ENCODE measurements at regions not wholly inside any gene's neighbourhood (a gene's known extent, or its start where the extent isn't known, plus 50 kb on each side); places are given as distances from the start of the nearest gene placed in this dataset.

DNA sequence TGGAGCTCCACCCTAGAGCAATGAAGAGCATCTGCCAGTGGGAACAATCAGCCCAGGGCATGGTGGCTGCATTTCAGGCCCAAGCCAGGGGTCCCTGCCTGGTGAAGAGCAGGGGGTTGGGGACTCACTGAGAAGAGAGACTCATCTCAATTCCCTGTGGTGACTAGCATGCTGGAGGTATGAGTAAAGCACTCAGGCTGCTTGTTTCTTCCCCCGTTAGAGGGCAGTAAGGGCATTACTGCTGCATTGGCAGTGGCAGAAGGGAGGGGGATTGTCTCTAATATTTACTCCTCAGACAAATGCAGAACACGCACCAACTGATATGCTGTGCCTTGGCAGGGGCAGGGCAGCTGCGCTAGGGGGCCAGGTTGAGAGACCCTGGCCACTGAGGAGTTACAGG, 329.1 kb downstream of the SLITRK5 start:
- Histone ChIP-seq H4K20me1 (ENCODE audit: insufficient read depth, low read length) (no peaks in the 10 kb centered on the region), H3K4ac (ENCODE audit: low read depth, low read length) (peak overlapping the region; percentile 52; the same call in 1 of the 2 replicates), H2BK5ac (ENCODE audit: low read depth, low read length, poor library complexity, severe bottlenecking) (no peak overlapping the region), H3K36me3 (ENCODE audit: control insufficient read depth, insufficient read depth, low read length) (no peaks in the 10 kb centered on the region), H3K4me3 (ENCODE audit: insufficient read depth, low read depth, low read length) (no peak overlapping the region), H2BK20ac (ENCODE audit: low read depth, low read length) (peak overlapping the region; percentile 53; the same call in 1 of the 2 replicates), H3K4me2 (ENCODE audit: low read depth, low read length) (no peak overlapping the region), H3K79me1 (ENCODE audit: low read depth in 1 of 2, low read length in 2 of 2) (no peaks in the 10 kb centered on the region), H3K27ac (ENCODE audit: insufficient read depth, low read length) (no peak overlapping the region), H4K5ac (ENCODE audit: low read depth, low read length) (no peak overlapping the region), H3K56ac (ENCODE audit: extremely low read depth, insufficient read depth, low read length) (no peak overlapping the region), H3K9me3 (ENCODE audit: control insufficient read depth, insufficient read depth, low read length) (peaks cover 8% of the 10 kb centered on the region), H4K8ac (ENCODE audit: low read depth in 2 of 2, low read length in 2 of 2) (peak overlapping the region; percentile 49 to 75; a peak in 2 of 4 replicates), H3K4me1 (ENCODE audit: control insufficient read depth, insufficient read depth, low read length) (no peaks in the 10 kb centered on the region), H2BK120ac (ENCODE audit: low read depth, low read length) (peak overlapping the region; percentile 77), H3K18ac (ENCODE audit: low read depth, low read length) (no peak overlapping the region), H3K23ac (ENCODE audit: low read depth, low read length) (peak overlapping the region; percentile 33; the same call in 1 of the 2 replicates), H2BK15ac (ENCODE audit: low read depth, low read length) (no peak overlapping the region), H3K14ac (replicated peaks; ENCODE audit: low read depth, low read length) (no peak overlapping the region), H2AK9ac (replicated peaks; ENCODE audit: low read depth, low read length, poor library complexity) (no peak overlapping the region), H3K27me3 (ENCODE audit: control insufficient read depth, insufficient read depth, low read length) (no peaks in the 10 kb centered on the region), H3K9me1 (ENCODE audit: insufficient read depth, low read length) (no peaks in the 10 kb centered on the region), H2AFZ (replicated peaks; ENCODE audit: low read length, poor library complexity) (peak overlapping the region; percentile 41), H4K91ac (ENCODE audit: insufficient read depth, low read depth, low read length) (peak overlapping the region; percentile 52; the same call in 1 of the 2 replicates), H2AK5ac (ENCODE audit: low read depth, low read length) (no peak overlapping the region; the same call in 1 of the 2 replicates), H3K9ac (ENCODE audit: low read depth, low read length) (no peak overlapping the region)
- BruUV-seq (replicated peaks), result no TSS peak
- in situ Hi-C loops (cut with MboI; ENCODE audit: low sequenced_read_pairs) (no loop called here), intact Hi-C loops (cut with micrococcal nuclease) (no loop called here), dilution Hi-C loops (cut with HindIII; ENCODE audit: low sequenced_read_pairs, unreplicated experiment) (no loop called here)
- no CpG with 5 or more reads among the region's 3 CpGs for WGBS, 2 experiments (ENCODE audit: extremely low coverage in 2 of 2, insufficient read length in 1 of 2)
- ATAC-seq (ENCODE audit: low read depth) (peak; percentile 27; the same call in 1 of the 2 replicates), DNase-seq (peak; percentile 1)
- CTCF ChIA-PET, result interaction anchor here (0.5 to 1.1 kb wide), 4 partner anchors 8 to 410 kb away, joined by 3 read pairs; no protein-coding TSS in a partner anchor
- POLR2A ChIA-PET (ENCODE audit: unreplicated experiment), result no interaction called here
- TF ChIP-seq FOS (IDR thresholded peaks at IDR 0.05; ENCODE audit: low read depth, low read length) (no peak), CEBPB (IDR thresholded peaks at IDR 0.05; ENCODE audit: low read depth, low read length) (no peak), RFX5 (IDR thresholded peaks at IDR 0.05; ENCODE audit: low read depth, low read length) (no peak), RAD21 (IDR thresholded peaks at IDR 0.05; ENCODE audit: low read length) (peak; percentile 19)
- TF ChIP-seq, protein P1, sequence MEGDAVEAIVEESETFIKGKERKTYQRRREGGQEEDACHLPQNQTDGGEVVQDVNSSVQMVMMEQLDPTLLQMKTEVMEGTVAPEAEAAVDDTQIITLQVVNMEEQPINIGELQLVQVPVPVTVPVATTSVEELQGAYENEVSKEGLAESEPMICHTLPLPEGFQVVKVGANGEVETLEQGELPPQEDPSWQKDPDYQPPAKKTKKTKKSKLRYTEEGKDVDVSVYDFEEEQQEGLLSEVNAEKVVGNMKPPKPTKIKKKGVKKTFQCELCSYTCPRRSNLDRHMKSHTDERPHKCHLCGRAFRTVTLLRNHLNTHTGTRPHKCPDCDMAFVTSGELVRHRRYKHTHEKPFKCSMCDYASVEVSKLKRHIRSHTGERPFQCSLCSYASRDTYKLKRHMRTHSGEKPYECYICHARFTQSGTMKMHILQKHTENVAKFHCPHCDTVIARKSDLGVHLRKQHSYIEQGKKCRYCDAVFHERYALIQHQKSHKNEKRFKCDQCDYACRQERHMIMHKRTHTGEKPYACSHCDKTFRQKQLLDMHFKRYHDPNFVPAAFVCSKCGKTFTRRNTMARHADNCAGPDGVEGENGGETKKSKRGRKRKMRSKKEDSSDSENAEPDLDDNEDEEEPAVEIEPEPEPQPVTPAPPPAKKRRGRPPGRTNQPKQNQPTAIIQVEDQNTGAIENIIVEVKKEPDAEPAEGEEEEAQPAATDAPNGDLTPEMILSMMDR (conservative IDR thresholded peaks at IDR 0.05; ENCODE audit: low read depth, low read length), result peak; percentile 20; the same call in 1 of the 2 replicates

Measured in IMR-90 (cell line).